SU-DHL-6 (cell line): ENCODE measurements at regions not wholly inside any gene's neighbourhood (a gene's known extent, or its start where the extent isn't known, plus 50 kb on each side); places are given as distances from the start of the nearest gene placed in this dataset.

Experiments
- H2AFZ ChIP-seq: fragments of 200-600 bp; sonication (generic); 2 replicates; pipeline ENCODE4 v1.6.1; 2014; ENCODE audit warnings: low read depth, mild to moderate bottlenecking, moderate library complexity, mixed read lengths, antibody characterized with exemption, low read length; ENCODE audit not compliant: severe bottlenecking
- H3F3A ChIP-seq: fragments of 200-600 bp; shearing (Covaris generic); 2 replicates; pipeline ENCODE4 v1.6.0; 2016; ENCODE audit warnings: antibody characterized with exemption, mild to moderate bottlenecking; ENCODE audit not compliant: insufficient read depth
- H3K27ac ChIP-seq: fragments of 200-600 bp; sonication (generic); 2 replicates; pipeline ENCODE4 v1.5.1; 2016; ENCODE audit warnings: low read depth, mild to moderate bottlenecking, low read length, moderate library complexity, mixed read lengths
- H3K27me3 ChIP-seq: fragments of 200-600 bp; sonication (generic), shearing (Covaris generic); 2 replicates; pipeline ENCODE4 v1.6.0; 2014; ENCODE audit warnings: mild to moderate bottlenecking, low read length
- H3K36me3 ChIP-seq: fragments of 200-600 bp; sonication (generic); 2 replicates; pipeline ENCODE4 v1.6.1; 2014; ENCODE audit warnings: mild to moderate bottlenecking, low read length, mixed read lengths
- H3K4me2 ChIP-seq: fragments of 300-600, 200-600 bp; shearing (Covaris generic), sonication (generic); 2 replicates; pipeline ENCODE4 v1.6.0; 2014; ENCODE audit warnings: low read length, low read depth, mild to moderate bottlenecking; ENCODE audit not compliant: poor library complexity, severe bottlenecking
- H3K4me3 ChIP-seq: fragments of 200-600 bp; sonication (generic); 2 replicates; pipeline ENCODE4 v1.5.1; 2014; ENCODE audit warnings: antibody characterized with exemption, low read length, mild to moderate bottlenecking, mixed read lengths; ENCODE audit not compliant: insufficient read depth, poor library complexity, severe bottlenecking
- H3K79me2 ChIP-seq: fragments of 200-600 bp; sonication (generic); 2 replicates; pipeline ENCODE4 v1.6.1; 2014; ENCODE audit warnings: mild to moderate bottlenecking, low read length, moderate library complexity; ENCODE audit not compliant: insufficient read depth
- H3K9ac ChIP-seq: fragments of 200-600 bp; sonication (generic); 2 replicates; pipeline ENCODE4 v1.7.0; 2014; ENCODE audit warnings: mild to moderate bottlenecking, low read length
- H3K9me2 ChIP-seq: fragments of 200-600 bp; sonication (generic); replicated peaks from 2 replicates; pipeline ENCODE4 v1.6.1; 2014; ENCODE audit warnings: low read length; ENCODE audit not compliant: insufficient read depth
- H3K9me3 ChIP-seq: fragments of 200-600 bp; sonication (generic); 2 replicates; pipeline ENCODE4 v1.6.1; 2014; ENCODE audit warnings: low read length, mixed read lengths; ENCODE audit not compliant: insufficient read depth
- H4K20me1 ChIP-seq: fragments of 200-600 bp; sonication (generic); 2 replicates; pipeline ENCODE4 v1.6.1; 2014; ENCODE audit warnings: low read depth, mild to moderate bottlenecking, antibody characterized with exemption, low read length, moderate library complexity, mixed read lengths
- EZH2phosphoT487 ChIP-seq: fragments of 200-600 bp; sonication (generic), shearing (Covaris generic); conservative IDR thresholded peaks from 2 replicates; pipeline ENCODE4 v1.6.1; 2018; ENCODE audit warnings: mild to moderate bottlenecking, antibody characterized with exemption, low read length, moderate library complexity, mixed read lengths
- TF ChIP-seq, protein P1 (sequence below): fragments of 200-600 bp; sonication (generic); IDR thresholded peaks from one replicate; pipeline ENCODE4 v1.5.1; 2017; ENCODE audit warnings: antibody characterized with exemption, mild to moderate bottlenecking, low read length, moderate library complexity; ENCODE audit not compliant: insufficient read depth, poor library complexity, severe bottlenecking

GRCh38 chr11:79786961-79787360 lies 346.1 kb upstream of the TENM4 start:
- TF ChIP-seq, protein P1, sequence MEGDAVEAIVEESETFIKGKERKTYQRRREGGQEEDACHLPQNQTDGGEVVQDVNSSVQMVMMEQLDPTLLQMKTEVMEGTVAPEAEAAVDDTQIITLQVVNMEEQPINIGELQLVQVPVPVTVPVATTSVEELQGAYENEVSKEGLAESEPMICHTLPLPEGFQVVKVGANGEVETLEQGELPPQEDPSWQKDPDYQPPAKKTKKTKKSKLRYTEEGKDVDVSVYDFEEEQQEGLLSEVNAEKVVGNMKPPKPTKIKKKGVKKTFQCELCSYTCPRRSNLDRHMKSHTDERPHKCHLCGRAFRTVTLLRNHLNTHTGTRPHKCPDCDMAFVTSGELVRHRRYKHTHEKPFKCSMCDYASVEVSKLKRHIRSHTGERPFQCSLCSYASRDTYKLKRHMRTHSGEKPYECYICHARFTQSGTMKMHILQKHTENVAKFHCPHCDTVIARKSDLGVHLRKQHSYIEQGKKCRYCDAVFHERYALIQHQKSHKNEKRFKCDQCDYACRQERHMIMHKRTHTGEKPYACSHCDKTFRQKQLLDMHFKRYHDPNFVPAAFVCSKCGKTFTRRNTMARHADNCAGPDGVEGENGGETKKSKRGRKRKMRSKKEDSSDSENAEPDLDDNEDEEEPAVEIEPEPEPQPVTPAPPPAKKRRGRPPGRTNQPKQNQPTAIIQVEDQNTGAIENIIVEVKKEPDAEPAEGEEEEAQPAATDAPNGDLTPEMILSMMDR, result no peak
- no peak for TF ChIP-seq EZH2phosphoT487
- H3K9me3 ChIP-seq, result no peaks in the 10 kb centered on the region
- H3K36me3 ChIP-seq, result no peaks in the 10 kb centered on the region
- no peaks in the 10 kb centered on the region for H3K79me2 ChIP-seq
- no peak overlapping the region for H3K4me3 ChIP-seq
- no peaks in the 10 kb centered on the region for H3K9me2 ChIP-seq
- no peaks in the 10 kb centered on the region for H4K20me1 ChIP-seq
- H3K4me2 ChIP-seq, result no peak overlapping the region
- H3K9ac ChIP-seq, result no peak overlapping the region
- no peaks in the 10 kb centered on the region for H3K27me3 ChIP-seq
- H3F3A ChIP-seq, result no peaks in the 10 kb centered on the region
- no peak overlapping the region for H3K27ac ChIP-seq
- H2AFZ ChIP-seq, result no peak overlapping the region

GRCh38 chr11:79783833-79784232 lies 343.0 kb upstream of the TENM4 start:
- no peaks in the 10 kb centered on the region for H3K36me3 ChIP-seq
- H3K9me2 ChIP-seq, result no peaks in the 10 kb centered on the region
- no peak overlapping the region for H3K9ac ChIP-seq
- H2AFZ ChIP-seq, result no peak overlapping the region
- no peaks in the 10 kb centered on the region for H3K27me3 ChIP-seq
- no peaks in the 10 kb centered on the region for H3K79me2 ChIP-seq
- no peaks in the 10 kb centered on the region for H3K9me3 ChIP-seq
- no peak overlapping the region for H3K4me3 ChIP-seq
- H3K4me2 ChIP-seq, result no peak overlapping the region
- H3K27ac ChIP-seq, result no peak overlapping the region
- TF ChIP-seq, protein P1, result no peak
- TF ChIP-seq EZH2phosphoT487, result no peak
- H4K20me1 ChIP-seq, result no peaks in the 10 kb centered on the region
- H3F3A ChIP-seq, result no peaks in the 10 kb centered on the region

GRCh38 chr11:79768343-79768742 lies 327.5 kb upstream of the TENM4 start:
- Histone ChIP-seq H3K9me3 (no peaks in the 10 kb centered on the region), H2AFZ (no peak overlapping the region), H3K4me2 (no peak overlapping the region), H3K27ac (no peak overlapping the region), H3F3A (no peaks in the 10 kb centered on the region), H3K9me2 (no peaks in the 10 kb centered on the region), H3K4me3 (no peak overlapping the region), H3K79me2 (no peaks in the 10 kb centered on the region), H3K27me3 (no peaks in the 10 kb centered on the region), H3K36me3 (no peaks in the 10 kb centered on the region), H4K20me1 (no peaks in the 10 kb centered on the region), H3K9ac (no peak overlapping the region)
- TF ChIP-seq, protein P1, result no peak
- TF ChIP-seq EZH2phosphoT487, result no peak
